Osteoblast (primary cell): ENCODE measurements at regions not wholly inside any gene's neighbourhood (a gene's known extent, or its start where the extent isn't known, plus 50 kb on each side); places are given as distances from the start of the nearest gene placed in this dataset.

Source experiments
- DNase-seq: peaks from one replicate; pipeline ENCODE4 v3.0.0; 2011; ENCODE audit warnings: low spot score, mixed read lengths; ENCODE audit not compliant: insufficient read length; ENCODE audit errors: missing footprints
- H2AFZ ChIP-seq: 2 replicates; pipeline ENCODE4 v1.6.0; 2011; ENCODE audit warnings: mild to moderate bottlenecking, low read length
- H3K27ac ChIP-seq: 2 replicates; pipeline ENCODE4 v1.5.1; 2011; ENCODE audit warnings: mild to moderate bottlenecking, low read depth, low read length, moderate library complexity
- H3K27me3 ChIP-seq: 2 replicates; pipeline ENCODE4 v1.6.0; 2012; ENCODE audit warnings: mild to moderate bottlenecking, control low read depth, inconsistent platforms, low read length, moderate library complexity; ENCODE audit not compliant: insufficient read depth
- H3K36me3 ChIP-seq: 2 replicates; pipeline ENCODE4 v1.5.1; 2011; ENCODE audit warnings: mild to moderate bottlenecking, low read length, control low read depth, moderate library complexity; ENCODE audit not compliant: insufficient read depth
- H3K4me1 ChIP-seq: 2 replicates; pipeline ENCODE4 v1.5.1; 2011; ENCODE audit warnings: mild to moderate bottlenecking, low read length, control low read depth, moderate library complexity; ENCODE audit not compliant: insufficient read depth
- H3K4me2 ChIP-seq: 2 replicates; pipeline ENCODE4 v1.6.0; 2011; ENCODE audit warnings: mild to moderate bottlenecking, low read length; ENCODE audit not compliant: insufficient read depth
- H3K4me3 ChIP-seq: fragments of 200-600 bp; sonication (generic); 3 replicates; pipeline ENCODE4 v1.5.1; 2012; ENCODE audit warnings: mild to moderate bottlenecking, low read length, inconsistent platforms; ENCODE audit not compliant: insufficient read depth
- H3K79me2 ChIP-seq: 2 replicates; pipeline ENCODE4 v1.6.0; 2012; ENCODE audit warnings: mild to moderate bottlenecking, low read length, control low read depth, inconsistent platforms; ENCODE audit not compliant: insufficient read depth
- H3K9me3 ChIP-seq: 2 replicates; pipeline ENCODE4 v1.5.1; 2011; ENCODE audit warnings: low read depth, low read length, control low read depth
- H4K20me1 ChIP-seq: 2 replicates; pipeline ENCODE4 v1.6.0; 2012; ENCODE audit warnings: mild to moderate bottlenecking, low read length, control low read depth; ENCODE audit not compliant: insufficient read depth
- CTCF ChIP-seq: IDR thresholded peaks from 2 replicates; pipeline ENCODE4 v1.5.1; 2011; ENCODE audit warnings: mild to moderate bottlenecking, low read depth, low read length, moderate library complexity; ENCODE audit errors: extremely low read depth

GRCh38 chr2:222082201-222082600, 216.6 kb downstream of the PAX3 start:
- Histone ChIP-seq H4K20me1 (no peaks in the 10 kb centered on the region), H3K4me3 (no peak overlapping the region), H3K36me3 (no peaks in the 10 kb centered on the region), H3K4me2 (no peak overlapping the region), H3K4me1 (no peaks in the 10 kb centered on the region), H3K27me3 (no peaks in the 10 kb centered on the region), H3K9me3 (no peaks in the 10 kb centered on the region), H3K27ac (no peak overlapping the region), H2AFZ (no peak overlapping the region), H3K79me2 (no peaks in the 10 kb centered on the region)
- DNase-seq: no peak
- no peak for TF ChIP-seq CTCF

- Histone ChIP-seq H4K20me1 (no peaks in the 10 kb centered on the region), H2AFZ (no peak overlapping the region), H3K27me3 (no peaks in the 10 kb centered on the region), H3K4me3 (no peak overlapping the region), H3K4me2 (no peak overlapping the region), H3K4me1 (no peaks in the 10 kb centered on the region), H3K9me3 (no peaks in the 10 kb centered on the region), H3K27ac (no peak overlapping the region), H3K79me2 (no peaks in the 10 kb centered on the region), H3K36me3 (no peaks in the 10 kb centered on the region)
- no peak for TF ChIP-seq CTCF
- peak; percentile 65 for DNase-seq
These were observed 218.7 kb downstream of the PAX3 start for GRCh38 chr2:222080141-222080540.

GRCh38 chr2:222076973-222077690, 221.7 kb downstream of the PAX3 start:
- no peaks in the 10 kb centered on the region for H3K36me3 ChIP-seq
- H4K20me1 ChIP-seq: no peaks in the 10 kb centered on the region
- DNase-seq: no peak
- no peak for TF ChIP-seq CTCF
- no peaks in the 10 kb centered on the region for H3K79me2 ChIP-seq
- H3K4me2 ChIP-seq: no peak overlapping the region
- H3K9me3 ChIP-seq: no peaks in the 10 kb centered on the region
- H2AFZ ChIP-seq: no peak overlapping the region
- H3K4me3 ChIP-seq: no peak overlapping the region
- H3K27me3 ChIP-seq: no peaks in the 10 kb centered on the region
- H3K4me1 ChIP-seq: no peaks in the 10 kb centered on the region
- no peak overlapping the region for H3K27ac ChIP-seq

- Histone ChIP-seq H3K9me3 (no peaks in the 10 kb centered on the region), H3K27ac (no peak overlapping the region), H2AFZ (no peak overlapping the region), H3K4me3 (no peak overlapping the region), H3K4me2 (no peak overlapping the region), H3K79me2 (no peaks in the 10 kb centered on the region), H3K4me1 (no peaks in the 10 kb centered on the region), H3K27me3 (no peaks in the 10 kb centered on the region), H4K20me1 (no peaks in the 10 kb centered on the region), H3K36me3 (no peaks in the 10 kb centered on the region)
- DNase-seq: no peak
- TF ChIP-seq CTCF: no peak
These were observed 224.1 kb downstream of the PAX3 start for GRCh38 chr2:222074674-222075073.
